OCI-LY3 (cell line): ENCODE measurements at regions not wholly inside any gene's neighbourhood (a gene's known extent, or its start where the extent isn't known, plus 50 kb on each side); places are given as distances from the start of the nearest gene placed in this dataset.
"Not testable (repeated sequence)": the region's sequence is repeated elsewhere in the genome, so short reads cannot be mapped to it uniquely, and the experiment has no call there.

Experiments used
- H2AFZ ChIP-seq: fragments of 200-600, 300-600 bp; shearing (Covaris generic); 2 replicates; pipeline ENCODE4 v1.6.0; 2014; ENCODE audit warnings: antibody characterized with exemption, low read depth, low read length
- H3K27ac ChIP-seq: fragments of 200-600, 300-600 bp; sonication (generic); 2 replicates; pipeline ENCODE4 v1.5.1; 2014; ENCODE audit warnings: mild to moderate bottlenecking, low read length, moderate library complexity, mixed read lengths
- H3K27me3 ChIP-seq: fragments of 200-600, 300-600 bp; sonication (generic); 2 replicates; pipeline ENCODE4 v1.6.1; 2014; ENCODE audit warnings: low read depth, low read length, mixed read lengths
- H3K36me3 ChIP-seq: fragments of 200-600, 300-600 bp; sonication (generic); replicated peaks from 2 replicates; pipeline ENCODE3; 2014; ENCODE audit warnings: low read depth, low read length, mixed read lengths
- H3K4me1 ChIP-seq: fragments of 300-600, 200-600 bp; sonication (generic); 2 replicates; pipeline ENCODE4 v1.6.1; 2014; ENCODE audit warnings: low read length, mixed read lengths
- H3K4me2 ChIP-seq: fragments of 200-600, 300-600 bp; sonication (generic); 2 replicates; pipeline ENCODE4 v1.6.1; 2014; ENCODE audit warnings: low read length, mixed read lengths
- H3K4me3 ChIP-seq: fragments of 300-600, 200-600 bp; sonication (generic); 2 replicates; pipeline ENCODE4 v1.5.1; 2014; ENCODE audit warnings: antibody characterized with exemption, mild to moderate bottlenecking, low read length, moderate library complexity
- H3K79me2 ChIP-seq: fragments of 300-600, 200-600 bp; shearing (Covaris generic); 2 replicates; pipeline ENCODE4 v1.6.1; 2014; ENCODE audit warnings: mild to moderate bottlenecking, low read length, mixed read lengths
- H3K9ac ChIP-seq: fragments of 300-600, 200-600 bp; shearing (Covaris generic); 2 replicates; pipeline ENCODE4 v1.6.0; 2014; ENCODE audit warnings: mild to moderate bottlenecking, low read length, moderate library complexity
- H3K9me3 ChIP-seq: fragments of 200-600, 300-600 bp; shearing (Covaris generic); 2 replicates; pipeline ENCODE4 v1.6.1; 2014; ENCODE audit warnings: low read length, mixed read lengths; ENCODE audit not compliant: insufficient read depth
- H4K20me1 ChIP-seq: fragments of 200-600, 300-600 bp; sonication (generic); 2 replicates; pipeline ENCODE4 v1.6.1; 2016; ENCODE audit warnings: low read length, mixed read lengths; ENCODE audit not compliant: insufficient read depth
- EZH2phosphoT487 ChIP-seq: fragments of 200-600 bp; shearing (Covaris generic); IDR thresholded peaks from 2 replicates; pipeline ENCODE4 v1.6.1; 2018; ENCODE audit warnings: antibody characterized with exemption, mixed run types, low read depth
- TF ChIP-seq, protein P1 (sequence below): fragments of 200-600, 300-600 bp; sonication (generic); IDR thresholded peaks from 2 replicates; pipeline ENCODE4 v1.5.1; 2014; ENCODE audit warnings: antibody characterized with exemption, low read length, low read depth

DNA sequence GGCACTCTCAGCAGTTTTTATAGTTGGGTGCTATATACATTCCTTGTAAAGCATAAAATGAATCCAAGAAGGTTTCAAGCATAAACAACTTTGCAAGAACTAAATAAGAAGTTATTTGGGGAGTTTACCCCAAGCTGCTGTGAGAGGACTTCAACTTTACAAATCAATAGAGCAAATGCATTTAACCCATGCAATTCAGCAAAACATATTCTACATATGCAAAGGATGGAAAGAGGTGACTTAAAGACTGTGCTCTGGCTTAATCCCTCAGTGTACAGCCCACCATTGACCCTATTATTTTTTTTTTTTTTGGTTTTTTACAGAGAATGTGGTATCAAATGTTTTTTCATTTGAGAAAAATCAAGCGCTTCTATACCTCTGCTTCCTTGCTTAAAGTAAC, 736.5 kb downstream of the CETN3 start:
- Histone ChIP-seq H3K4me3 (no peak overlapping the region), H3K9ac (no peak overlapping the region), H3K27ac (no peak overlapping the region), H3K27me3 (no peaks in the 10 kb centered on the region), H4K20me1 (no peaks in the 10 kb centered on the region), H3K79me2 (no peaks in the 10 kb centered on the region), H3K36me3 (no peaks in the 10 kb centered on the region), H3K4me2 (no peak overlapping the region), H2AFZ (no peak overlapping the region), H3K4me1 (no peaks in the 10 kb centered on the region), H3K9me3 (no peaks in the 10 kb centered on the region)
- TF ChIP-seq, protein P1, sequence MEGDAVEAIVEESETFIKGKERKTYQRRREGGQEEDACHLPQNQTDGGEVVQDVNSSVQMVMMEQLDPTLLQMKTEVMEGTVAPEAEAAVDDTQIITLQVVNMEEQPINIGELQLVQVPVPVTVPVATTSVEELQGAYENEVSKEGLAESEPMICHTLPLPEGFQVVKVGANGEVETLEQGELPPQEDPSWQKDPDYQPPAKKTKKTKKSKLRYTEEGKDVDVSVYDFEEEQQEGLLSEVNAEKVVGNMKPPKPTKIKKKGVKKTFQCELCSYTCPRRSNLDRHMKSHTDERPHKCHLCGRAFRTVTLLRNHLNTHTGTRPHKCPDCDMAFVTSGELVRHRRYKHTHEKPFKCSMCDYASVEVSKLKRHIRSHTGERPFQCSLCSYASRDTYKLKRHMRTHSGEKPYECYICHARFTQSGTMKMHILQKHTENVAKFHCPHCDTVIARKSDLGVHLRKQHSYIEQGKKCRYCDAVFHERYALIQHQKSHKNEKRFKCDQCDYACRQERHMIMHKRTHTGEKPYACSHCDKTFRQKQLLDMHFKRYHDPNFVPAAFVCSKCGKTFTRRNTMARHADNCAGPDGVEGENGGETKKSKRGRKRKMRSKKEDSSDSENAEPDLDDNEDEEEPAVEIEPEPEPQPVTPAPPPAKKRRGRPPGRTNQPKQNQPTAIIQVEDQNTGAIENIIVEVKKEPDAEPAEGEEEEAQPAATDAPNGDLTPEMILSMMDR = no peak
- TF ChIP-seq EZH2phosphoT487 = no peak

- Histone ChIP-seq H2AFZ (no peak overlapping the region), H3K4me1 (no peaks in the 10 kb centered on the region), H3K4me2 (no peak overlapping the region), H3K36me3 (no peaks in the 10 kb centered on the region), H3K27me3 (no peaks in the 10 kb centered on the region), H4K20me1 (no peaks in the 10 kb centered on the region), H3K79me2 (no peaks in the 10 kb centered on the region), H3K27ac (no peak overlapping the region), H3K9me3 (no peaks in the 10 kb centered on the region), H3K9ac (no peak overlapping the region), H3K4me3 (no peak overlapping the region)
- no peak for TF ChIP-seq EZH2phosphoT487
- TF ChIP-seq, protein P1 = no peak
Measured at GRCh38 chr5:89668821-89669220, 740.7 kb downstream of the CETN3 start.

GRCh38 chr5:89662499-89662898, 747.1 kb downstream of the CETN3 start:
- TF ChIP-seq, protein P1 = no peak
- no peak for TF ChIP-seq EZH2phosphoT487
- H3K36me3 ChIP-seq = no peaks in the 10 kb centered on the region
- H2AFZ ChIP-seq = no peak overlapping the region
- no peaks in the 10 kb centered on the region for H4K20me1 ChIP-seq
- no peaks in the 10 kb centered on the region for H3K9me3 ChIP-seq
- H3K4me2 ChIP-seq = no peak overlapping the region
- H3K4me1 ChIP-seq = no peaks in the 10 kb centered on the region
- H3K27ac ChIP-seq = no peak overlapping the region
- H3K79me2 ChIP-seq = no peaks in the 10 kb centered on the region
- H3K27me3 ChIP-seq = no peaks in the 10 kb centered on the region
- H3K9ac ChIP-seq = no peak overlapping the region
- H3K4me3 ChIP-seq = no peak overlapping the region

DNA sequence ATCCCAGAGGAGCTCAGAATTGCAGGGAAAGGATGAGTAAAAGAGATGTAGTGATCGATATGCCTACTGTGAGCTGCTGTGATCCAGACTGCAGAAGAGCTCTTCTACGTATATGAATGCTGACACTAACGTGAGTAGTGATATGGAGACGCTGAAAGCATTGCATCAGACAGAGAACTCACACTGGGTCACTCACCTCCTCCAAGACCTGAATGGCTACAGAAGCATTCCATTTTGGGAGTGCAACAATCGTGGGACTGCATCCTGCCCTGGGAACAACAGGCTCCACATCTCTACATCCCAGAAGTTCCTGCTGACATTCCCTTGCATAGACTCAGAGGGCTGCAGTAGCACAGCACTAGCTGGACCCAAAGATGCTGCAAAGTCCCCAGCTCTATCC, 755.9 kb upstream of the MEF2C start:
- Histone ChIP-seq H2AFZ (no peak overlapping the region), H3K9ac (no peak overlapping the region), H3K27ac (no peak overlapping the region), H4K20me1 (no peaks in the 10 kb centered on the region), H3K79me2 (no peaks in the 10 kb centered on the region), H3K9me3 (no peaks in the 10 kb centered on the region), H3K4me1 (no peaks in the 10 kb centered on the region), H3K4me2 (no peak overlapping the region), H3K36me3 (no peaks in the 10 kb centered on the region), H3K27me3 (no peaks in the 10 kb centered on the region), H3K4me3 (no peak overlapping the region)
- TF ChIP-seq EZH2phosphoT487 = no peak

DNA sequence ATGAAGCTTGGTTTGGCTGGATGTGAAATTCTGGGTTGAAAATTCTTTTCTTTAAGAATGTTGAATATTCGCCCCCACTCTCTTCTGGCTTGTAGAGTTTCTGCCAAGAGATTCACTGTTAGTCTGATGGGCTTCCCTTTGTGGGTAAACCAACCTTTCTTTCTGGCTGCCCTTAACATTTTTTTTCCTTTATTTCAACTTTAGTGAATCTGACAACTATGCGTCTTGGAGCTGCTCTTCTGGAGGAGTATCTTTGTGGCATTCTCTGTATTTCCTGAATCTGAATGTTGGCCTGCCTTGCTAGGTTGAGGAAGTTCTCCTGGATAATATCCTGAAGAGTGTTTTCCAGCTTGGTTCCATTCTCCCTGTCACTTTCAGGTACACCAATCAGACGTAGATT, 751.2 kb upstream of the MEF2C start:
- not testable (repeated sequence) for H3K36me3 ChIP-seq, H2AFZ ChIP-seq

DNA sequence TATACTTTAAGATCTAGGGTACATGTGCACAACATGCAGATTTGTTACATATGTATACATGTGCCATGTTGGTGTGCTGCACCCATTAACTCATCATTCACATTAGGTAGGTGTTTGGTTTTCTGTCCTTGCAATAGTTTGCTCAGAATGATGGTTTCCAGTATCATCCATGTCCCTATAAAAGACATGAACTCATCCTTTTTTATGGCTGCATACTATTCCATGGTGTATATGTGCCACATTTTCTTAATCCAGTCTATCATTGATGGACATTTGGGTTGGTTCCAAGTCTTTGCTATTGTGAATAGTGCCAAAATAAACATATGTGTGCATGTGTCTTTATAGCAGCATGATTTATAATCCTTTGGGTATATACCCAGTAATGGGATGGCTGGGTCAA, 747.1 kb upstream of the MEF2C start:
- not testable (repeated sequence) for H3K27ac ChIP-seq, H3K9me3 ChIP-seq, H3K79me2 ChIP-seq, H3K36me3 ChIP-seq, H3K4me3 ChIP-seq, H4K20me1 ChIP-seq, H2AFZ ChIP-seq, H3K4me1 ChIP-seq, H3K9ac ChIP-seq, H3K4me2 ChIP-seq, H3K27me3 ChIP-seq

More for the DNA sequence above, 751.2 kb upstream of the MEF2C start:
- H3K4me3 ChIP-seq, H3K27ac ChIP-seq, H3K9ac ChIP-seq, H4K20me1 ChIP-seq, H3K9me3 ChIP-seq, H3K4me2 ChIP-seq, H3K79me2 ChIP-seq, H3K27me3 ChIP-seq, H3K4me1 ChIP-seq: not testable (repeated sequence)
